GM19455 (cell line): ENCODE measurements at regions not wholly inside any gene's neighbourhood (a gene's known extent, or its start where the extent isn't known, plus 50 kb on each side); places are given as distances from the start of the nearest gene placed in this dataset.
"Not testable (repeated sequence)": the region's sequence is repeated elsewhere in the genome, so short reads cannot be mapped to it uniquely, and the experiment has no call there.

ENCODE experiments used
- ATAC-seq: cut with Tn5 transposase; IDR thresholded peaks from one replicate; pipeline ENCODE4 v1.9.1; 2021; ENCODE audit not compliant: unreplicated experiment

DNA sequence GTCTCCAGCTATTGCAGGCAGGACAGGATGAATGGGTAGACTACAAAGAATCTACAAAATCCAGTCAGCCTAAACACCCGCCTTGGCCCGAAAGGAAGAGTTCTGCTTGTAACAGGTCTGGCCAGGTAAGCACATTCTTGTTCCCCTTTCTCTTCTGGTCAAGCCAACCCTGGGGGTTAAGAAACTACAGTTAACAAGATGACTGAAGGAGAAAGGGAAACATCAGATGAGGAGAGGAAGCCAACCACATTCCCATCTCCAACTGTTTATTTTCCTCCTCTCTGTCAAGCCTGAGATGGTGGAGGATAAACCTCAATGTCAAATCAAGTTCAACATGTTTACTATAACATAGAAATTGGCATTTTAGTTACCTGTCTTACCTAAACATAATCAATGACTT is 198.9 kb downstream of the IPMK start:
- ATAC-seq, result no peak

DNA sequence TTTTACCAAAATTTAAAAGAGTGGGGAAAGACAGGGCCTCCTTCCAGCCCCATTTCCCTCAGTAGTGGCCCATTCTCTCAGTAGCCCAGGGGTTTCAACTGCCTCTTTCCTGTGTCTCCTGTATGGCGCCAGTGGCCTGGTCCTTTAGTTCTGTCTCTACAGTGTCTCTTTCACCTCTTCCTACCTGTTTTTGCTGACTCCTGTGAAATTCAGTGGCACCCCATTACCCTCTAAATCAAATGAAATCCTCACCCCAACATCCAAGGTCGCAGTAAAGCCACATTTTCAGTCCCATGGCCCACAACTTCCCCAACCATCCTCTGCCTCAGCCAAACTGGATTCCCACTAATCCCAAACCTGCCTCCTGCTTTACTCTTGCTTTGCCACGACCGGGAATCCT is 200.7 kb downstream of the IPMK start:
- no peak for ATAC-seq

DNA sequence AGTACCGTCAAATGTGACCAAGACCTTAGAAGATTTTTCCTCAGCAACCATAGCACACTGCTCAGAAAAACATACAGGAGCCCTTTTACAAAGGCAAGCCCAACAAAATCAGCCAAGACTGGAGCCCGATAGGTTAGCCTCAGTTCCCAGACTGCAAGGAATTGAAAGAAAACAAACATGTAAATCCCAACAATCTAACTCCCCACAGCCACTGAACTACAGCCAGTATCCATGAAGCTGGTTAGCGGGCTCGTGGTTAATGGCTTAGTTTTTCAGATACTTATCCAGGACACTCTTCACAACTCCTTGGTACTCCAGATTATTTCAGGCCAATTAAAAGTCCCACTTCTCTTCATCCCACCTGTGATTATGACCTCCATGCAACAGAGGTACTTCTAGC is 201.6 kb downstream of the IPMK start:
- ATAC-seq, result no peak

DNA sequence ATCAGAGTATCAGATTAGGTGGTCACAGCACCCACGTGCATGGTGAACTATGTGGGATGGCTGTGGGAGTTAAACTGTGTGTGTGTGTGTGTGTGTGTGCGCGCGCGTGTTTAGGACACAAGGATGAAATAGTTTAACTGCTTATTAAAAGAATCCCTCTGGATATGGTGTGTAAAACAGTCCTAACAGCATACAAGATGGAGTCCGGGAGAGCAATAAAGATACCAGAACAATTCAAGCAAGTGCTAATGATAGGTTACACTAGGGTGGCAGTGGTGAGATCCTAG is 202.2 kb downstream of the IPMK start:
- ATAC-seq, result no peak

GRCh38 chr10:58064714-58065528 is 202.8 kb downstream of the IPMK start:
- no peak for ATAC-seq

DNA sequence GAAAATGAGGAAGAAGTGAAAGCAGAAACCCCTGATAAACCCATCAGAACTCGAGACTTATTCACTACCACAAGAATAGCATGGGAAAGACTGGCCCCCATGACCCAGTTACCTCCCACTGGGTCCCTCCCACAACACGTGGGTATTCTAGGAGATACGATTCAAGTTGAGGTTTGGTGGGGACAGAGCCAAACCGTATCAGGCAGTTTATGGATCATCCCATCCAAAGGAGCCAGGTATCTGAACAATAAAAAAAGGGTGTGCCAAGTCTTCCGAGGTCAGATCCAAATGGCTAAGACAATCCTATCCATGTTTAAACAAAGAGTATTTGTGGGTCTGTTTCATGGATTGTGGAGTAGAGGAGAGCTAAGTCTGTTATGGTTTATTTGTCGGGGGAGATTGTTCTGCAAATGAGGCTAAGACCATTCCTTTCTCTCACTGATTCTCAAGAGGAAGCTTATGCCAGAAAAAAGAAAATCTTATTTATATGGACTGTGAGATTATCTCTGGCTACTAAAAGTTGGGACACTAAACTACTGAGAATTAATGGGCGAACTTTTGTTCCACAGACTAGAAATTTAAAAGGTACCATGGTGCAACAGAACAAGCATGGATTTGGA is 203.7 kb downstream of the IPMK start:
- no peak for ATAC-seq

DNA sequence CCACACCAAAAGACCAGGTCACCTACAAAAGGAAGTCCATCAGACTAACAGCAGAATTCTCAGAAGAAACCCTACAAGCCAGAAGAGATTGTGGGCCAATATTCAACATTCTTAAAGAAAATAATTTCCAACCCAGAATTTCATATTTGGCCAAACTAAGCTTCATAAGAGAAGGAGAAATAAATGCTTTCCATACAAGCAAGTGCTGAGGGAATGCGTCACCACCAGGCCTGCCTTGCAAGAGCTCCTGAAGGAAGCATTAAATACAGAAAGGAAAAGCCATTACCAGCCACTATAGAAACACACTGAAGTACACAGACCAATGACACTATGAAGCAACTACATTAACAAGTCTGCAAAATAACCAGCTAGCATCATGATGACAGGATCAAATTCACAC is 209.0 kb downstream of the IPMK start:
- ATAC-seq, result not testable (repeated sequence)

GRCh38 chr10:58054881-58055280 is 212.8 kb downstream of the IPMK start:
- ATAC-seq, result no peak

GRCh38 chr10:58052772-58053171 is 214.9 kb downstream of the IPMK start:
- no peak for ATAC-seq

DNA sequence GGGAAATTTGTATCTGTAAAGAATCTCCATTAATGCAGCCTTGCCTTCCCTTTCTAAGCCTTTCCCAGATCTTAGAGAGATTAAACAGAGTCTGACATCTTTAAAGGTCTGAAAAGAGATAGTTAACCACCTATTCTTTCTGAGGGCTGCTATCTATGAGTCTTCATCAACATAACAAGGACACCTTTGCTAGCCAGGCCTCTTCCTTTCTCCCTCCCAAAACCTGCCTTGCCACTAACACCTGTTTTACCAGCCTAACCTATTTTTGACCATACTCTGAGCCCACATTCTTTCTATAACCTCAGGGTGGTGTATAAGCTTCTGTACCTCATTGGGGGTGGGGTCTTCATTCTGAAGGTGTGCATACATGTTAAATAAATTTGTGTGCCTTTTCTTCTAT is 217.1 kb downstream of the IPMK start:
- no peak for ATAC-seq

GRCh38 chr10:58048936-58049335 is 218.8 kb downstream of the IPMK start:
- no peak for ATAC-seq

DNA sequence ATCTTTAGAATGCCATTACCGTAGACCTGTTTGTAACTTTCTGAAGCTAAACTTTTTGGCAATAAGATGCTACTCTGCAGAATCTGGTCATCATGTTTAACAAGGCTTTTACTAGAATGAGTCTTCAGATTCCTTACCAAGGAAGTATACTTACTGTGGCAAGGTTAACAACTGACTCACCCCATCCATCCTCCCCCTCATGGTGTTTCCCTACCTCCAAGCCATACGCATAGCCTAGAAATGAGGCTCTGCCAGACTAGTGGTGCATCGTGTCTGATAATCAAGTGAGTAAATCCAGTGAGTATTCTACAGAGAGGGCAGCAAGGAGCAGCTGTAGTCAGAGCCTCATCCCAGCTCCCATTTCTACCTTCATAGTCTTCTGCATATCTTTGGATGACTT is 223.6 kb downstream of the IPMK start:
- no peak for ATAC-seq

GRCh38 chr10:58041901-58042300 is 225.8 kb downstream of the IPMK start:
- ATAC-seq, result no peak

GRCh38 chr10:58030208-58030607 is 237.5 kb downstream of the IPMK start:
- no peak for ATAC-seq

GRCh38 chr10:58028597-58029366 is 238.9 kb downstream of the IPMK start:
- ATAC-seq, result no peak

- ATAC-seq, result no peak
Observed at GRCh38 chr10:58027426-58027825, 240.3 kb downstream of the IPMK start.

- no peak for ATAC-seq
Observed at GRCh38 chr10:58026036-58026435, 241.7 kb downstream of the IPMK start.

- no peak for ATAC-seq
Observed at GRCh38 chr10:58023341-58024073, 244.2 kb downstream of the IPMK start.

DNA sequence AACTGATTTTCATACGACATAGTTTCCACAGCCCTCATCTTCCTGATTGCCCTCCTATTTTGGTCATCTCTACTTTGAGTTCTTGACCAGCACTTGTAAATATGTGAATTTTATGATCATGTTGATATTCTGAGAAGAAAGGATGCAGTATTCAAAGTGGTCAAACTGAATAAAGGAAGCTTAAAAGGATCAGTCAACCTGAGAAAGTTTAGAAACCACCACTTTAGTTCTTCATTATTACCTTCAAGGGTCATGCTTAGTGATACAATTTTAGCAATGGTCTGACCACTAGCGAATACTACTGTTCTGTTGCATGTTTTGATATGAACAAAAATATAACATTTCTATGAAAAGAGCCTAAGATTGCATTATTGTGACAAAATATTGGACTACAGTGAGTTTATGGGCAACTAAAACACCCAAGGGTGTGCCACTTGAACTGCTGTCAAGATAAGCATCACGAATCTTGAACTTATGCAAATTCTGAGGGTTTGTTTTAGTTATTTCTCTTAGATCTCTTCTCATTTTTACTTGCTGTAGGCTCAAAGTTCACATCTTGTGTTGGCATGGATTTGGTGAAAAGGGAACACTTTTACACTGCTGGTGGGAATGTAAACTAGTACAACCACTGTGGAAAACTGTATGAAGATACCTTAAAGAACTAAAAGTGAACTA is 247.7 kb downstream of the IPMK start:
- ATAC-seq, result no peak

- ATAC-seq, result no peak
Observed at GRCh38 chr10:58017719-58018367, 249.9 kb downstream of the IPMK start.
